Sciatic nerve (tissue), 2 donors: ENCODE measurements at regions not wholly inside any gene's neighbourhood (a gene's known extent, or its start where the extent isn't known, plus 50 kb on each side); places are given as distances from the start of the nearest gene placed in this dataset.
"Not testable (repeated sequence)": the region's sequence is repeated elsewhere in the genome, so short reads cannot be mapped to it uniquely, and the experiment has no call there.

Experiments used
- ATAC-seq: fragments of 200-7000 bp; cut with Tn5 transposase; one replicate; pipeline ENCODE4 v1.9.1; 2020; ENCODE audit warnings: mild to moderate bottlenecking, moderate library complexity
- DNase-seq: peaks from one replicate; pipeline ENCODE4 v3.0.0-alpha.2; 2020; ENCODE audit warnings: low spot score
- intact Hi-C: fragments of 100-400 bp; cut with DNase I; formaldehyde crosslinking; loops from one replicate; pipeline ENCODE4 v1.14.2; 2022
- donor health status: DM: no; HTN: no; CAD: no.
- donor health status: DM: no; HTN: no; CAD: no.

DNA sequence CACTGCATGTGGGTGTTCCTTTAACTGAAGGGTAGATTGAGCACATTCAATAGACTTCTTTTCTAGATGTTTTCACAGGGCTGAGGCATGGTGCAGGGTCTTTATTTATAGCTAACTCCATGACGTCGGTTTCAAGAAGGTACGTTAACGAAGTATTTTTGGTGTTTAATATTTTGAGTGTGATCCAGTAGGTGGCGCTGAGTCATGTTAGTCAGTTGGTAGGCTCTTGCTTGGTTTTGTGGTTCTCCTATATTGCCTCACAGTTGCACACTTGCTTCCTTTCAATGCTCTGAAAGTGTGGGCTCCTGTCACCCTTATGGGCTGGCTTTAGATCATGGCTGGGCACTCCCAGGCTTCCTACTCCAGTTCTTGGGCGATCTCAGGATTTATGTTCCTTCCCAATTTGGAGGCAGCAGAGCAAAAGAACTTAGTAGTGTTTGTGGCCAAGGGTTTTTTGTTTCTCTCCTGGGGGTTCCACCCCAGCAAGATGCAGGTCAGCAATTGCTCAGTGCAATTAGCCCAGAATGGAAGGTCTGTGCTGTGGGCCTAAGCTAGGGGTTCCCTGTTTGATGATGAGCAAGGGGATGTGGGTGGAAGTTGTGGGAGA is 471.6 kb upstream of the FOXG1 start:
- DNase-seq (no peak), ATAC-seq (no peak)
- intact Hi-C loops = no loop called here

DNA sequence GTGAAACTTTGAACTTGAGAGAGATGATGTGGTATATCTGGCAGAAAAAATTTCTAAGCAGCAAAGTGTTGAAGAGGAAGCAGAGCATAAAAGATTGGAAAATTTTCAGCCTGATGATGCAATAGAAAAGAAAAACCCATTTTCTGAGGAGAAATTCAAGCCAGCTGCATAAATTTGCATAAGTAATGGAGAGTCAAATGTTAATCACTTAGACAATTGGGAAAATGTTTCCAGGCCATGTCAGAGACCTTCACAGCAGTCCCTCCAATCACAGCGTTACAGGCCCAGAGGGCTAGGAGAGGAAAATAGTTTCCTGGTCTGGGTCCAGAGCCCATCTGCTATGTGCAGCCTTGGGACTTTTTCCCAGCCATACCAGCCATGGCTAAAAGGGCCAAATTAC is 469.0 kb upstream of the FOXG1 start:
- intact Hi-C loops = no loop called here
- ATAC-seq = no peak

DNA sequence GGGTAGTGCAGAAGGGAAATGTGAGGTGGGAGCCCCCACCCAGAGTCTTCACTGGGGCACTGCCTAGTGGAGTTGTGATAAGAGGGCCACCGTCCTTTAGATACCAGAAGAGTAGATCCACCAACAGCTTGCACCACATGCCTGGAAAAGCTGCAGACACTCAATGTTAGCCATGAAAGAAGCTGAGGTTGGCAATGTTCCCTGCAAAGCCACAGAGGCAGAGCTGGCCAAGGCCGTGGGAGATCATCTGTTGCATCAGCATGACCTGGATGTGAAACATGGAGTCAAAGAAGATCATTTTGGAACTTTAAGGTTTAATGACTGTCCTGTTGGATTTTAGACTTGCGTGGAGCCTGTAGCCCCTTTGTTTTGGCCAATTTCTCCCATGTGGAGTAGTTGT is 468.4 kb upstream of the FOXG1 start:
- no peak for ATAC-seq
- intact Hi-C loops = no loop called here

More for the DNA sequence above, 469.0 kb upstream of the FOXG1 start:
- DNase-seq = no peak

DNA sequence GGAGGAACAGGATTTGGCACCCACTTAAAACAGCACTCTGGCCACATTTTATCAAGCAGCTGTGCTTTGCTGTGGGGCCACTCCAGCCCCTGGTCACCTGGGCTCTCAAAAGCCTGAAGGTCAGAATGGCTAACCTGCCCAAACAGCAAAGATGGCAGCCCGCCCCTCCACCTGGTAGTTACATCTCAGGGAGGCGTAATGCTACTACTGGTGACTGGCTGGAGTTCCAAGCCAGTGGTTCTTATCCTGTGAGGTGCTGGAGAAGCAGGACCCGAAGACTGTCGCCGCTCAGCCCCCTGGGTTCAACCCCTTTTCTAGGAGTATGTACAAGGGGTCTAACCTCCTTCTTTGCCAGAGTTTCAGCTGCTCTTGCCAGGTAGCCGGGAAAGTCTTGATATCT is 467.4 kb upstream of the FOXG1 start:
- DNase-seq (no peak), ATAC-seq (no peak)
- intact Hi-C loops = no loop called here

More for the DNA sequence above, 468.4 kb upstream of the FOXG1 start:
- DNase-seq = no peak

DNA sequence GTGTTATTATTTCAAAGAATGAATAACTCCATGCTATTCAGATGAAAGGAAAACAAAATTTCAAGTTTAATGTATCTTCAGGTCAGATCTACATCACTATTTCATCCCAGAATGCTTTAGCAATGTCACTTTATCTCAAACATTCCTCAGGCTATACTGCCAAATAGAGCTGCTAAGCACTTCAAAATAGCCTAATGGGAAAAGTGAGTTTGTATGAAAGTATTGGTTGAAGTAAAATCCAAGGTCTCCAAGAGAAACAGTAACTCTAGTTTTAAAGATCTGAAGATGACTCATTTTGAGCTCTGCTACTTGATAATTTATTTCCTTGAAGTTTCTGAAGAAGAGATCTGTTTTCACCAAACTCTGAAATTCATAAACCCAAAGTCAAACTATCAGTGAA is 466.2 kb upstream of the FOXG1 start:
- intact Hi-C loops = no loop called here
- DNase-seq (no peak), ATAC-seq (no peak)

DNA sequence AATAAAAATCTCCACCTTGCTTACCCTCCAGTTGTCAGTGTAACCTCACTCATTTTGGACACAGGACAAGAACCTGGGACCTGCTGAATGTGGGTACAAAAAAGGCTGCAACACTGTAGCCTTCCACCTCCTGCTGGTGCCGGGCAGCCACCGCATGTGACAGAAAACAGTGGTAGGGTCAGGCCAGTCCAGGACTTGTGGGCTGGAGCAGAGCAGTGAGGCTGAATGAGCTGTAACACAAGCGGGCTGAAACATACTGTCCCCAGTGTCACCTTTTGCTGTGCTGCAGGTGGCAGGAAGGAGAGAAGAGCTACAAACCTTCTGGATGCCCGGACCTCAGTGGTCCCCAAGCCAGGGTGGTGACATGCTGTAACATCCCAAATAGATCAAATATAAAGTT is 465.4 kb upstream of the FOXG1 start:
- intact Hi-C loops = no loop called here
- DNase-seq = no peak
- no peak for ATAC-seq

DNA sequence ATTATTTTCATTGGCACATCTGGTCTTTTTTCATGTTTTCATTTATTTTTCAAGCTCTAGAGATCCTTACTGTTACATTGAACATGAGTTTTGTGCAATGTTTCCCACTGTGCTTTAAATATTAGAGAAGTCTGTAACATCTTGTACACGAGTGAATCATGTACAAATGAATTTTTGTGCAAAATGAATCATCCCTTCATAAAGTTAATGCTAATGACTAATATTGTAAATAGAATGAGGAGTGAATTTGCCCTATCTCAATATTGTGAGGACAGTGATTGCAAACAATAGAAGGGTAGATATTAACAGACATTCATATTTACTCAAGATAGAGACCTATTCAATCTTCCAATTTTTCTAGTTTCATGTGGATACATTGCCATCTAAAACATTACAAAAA is 463.3 kb upstream of the FOXG1 start:
- DNase-seq (no peak), ATAC-seq (no peak)
- intact Hi-C loops = no loop called here

DNA sequence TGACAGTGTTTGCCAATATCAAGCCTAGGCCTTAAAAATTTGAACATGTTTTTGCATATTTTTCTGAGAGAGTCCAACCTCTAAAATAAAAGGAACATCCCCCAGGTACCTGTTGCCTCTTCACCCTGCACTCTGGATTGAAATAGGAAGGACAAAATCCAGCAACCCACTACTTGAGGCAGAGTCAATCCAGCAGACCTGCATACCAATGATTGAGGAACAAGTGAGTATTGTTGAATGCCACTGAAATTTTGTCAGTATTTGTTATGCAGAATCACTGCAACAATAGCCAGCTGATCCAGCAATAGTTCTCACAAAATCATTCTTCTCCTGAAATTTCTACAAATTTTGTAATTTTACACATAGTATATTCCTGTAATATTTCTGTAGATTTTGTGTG is 460.6 kb upstream of the FOXG1 start:
- intact Hi-C loops = no loop called here
- ATAC-seq (no peak), DNase-seq (no peak)

DNA sequence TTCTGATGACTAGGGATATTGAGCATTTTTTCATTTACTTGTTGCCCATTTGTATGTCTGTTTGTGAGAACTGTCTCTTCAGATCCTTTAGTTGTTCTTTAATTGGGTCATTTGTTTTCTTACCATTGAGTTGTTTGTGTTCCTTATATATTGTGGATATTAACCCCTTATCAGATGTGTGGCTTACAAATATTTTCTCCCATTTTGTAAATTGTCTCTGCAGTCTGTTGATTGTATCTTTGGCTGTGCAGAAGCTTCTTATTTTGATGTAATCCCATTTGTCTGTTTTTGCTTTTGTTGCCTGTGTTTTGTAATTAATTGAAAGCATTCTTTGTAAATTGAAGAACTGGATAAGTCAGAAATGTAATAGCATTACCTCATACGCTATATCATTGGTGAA is 459.1 kb upstream of the FOXG1 start:
- no peak for ATAC-seq
- intact Hi-C loops = no loop called here
- no peak for DNase-seq

DNA sequence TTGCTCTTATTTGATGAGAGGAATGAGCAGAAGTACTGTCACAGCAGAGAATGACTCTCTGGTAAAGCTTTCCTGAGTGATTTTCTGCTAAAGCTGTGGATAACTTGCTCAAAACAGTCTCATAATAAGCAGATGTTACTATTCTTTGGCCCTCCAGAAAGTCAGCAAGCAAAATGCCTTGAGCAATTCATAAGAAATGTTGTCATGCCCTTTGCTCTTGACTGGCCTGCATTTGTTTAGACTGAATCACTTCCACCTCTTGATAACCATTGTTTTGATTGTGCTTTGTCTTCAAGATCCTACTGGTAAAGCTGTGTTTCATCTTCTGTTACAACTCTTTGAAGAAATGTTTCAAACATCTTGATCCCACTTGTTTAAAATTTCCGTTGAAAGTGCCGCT is 457.9 kb upstream of the FOXG1 start:
- ATAC-seq = no peak
- DNase-seq = no peak
- intact Hi-C loops = no loop called here

DNA sequence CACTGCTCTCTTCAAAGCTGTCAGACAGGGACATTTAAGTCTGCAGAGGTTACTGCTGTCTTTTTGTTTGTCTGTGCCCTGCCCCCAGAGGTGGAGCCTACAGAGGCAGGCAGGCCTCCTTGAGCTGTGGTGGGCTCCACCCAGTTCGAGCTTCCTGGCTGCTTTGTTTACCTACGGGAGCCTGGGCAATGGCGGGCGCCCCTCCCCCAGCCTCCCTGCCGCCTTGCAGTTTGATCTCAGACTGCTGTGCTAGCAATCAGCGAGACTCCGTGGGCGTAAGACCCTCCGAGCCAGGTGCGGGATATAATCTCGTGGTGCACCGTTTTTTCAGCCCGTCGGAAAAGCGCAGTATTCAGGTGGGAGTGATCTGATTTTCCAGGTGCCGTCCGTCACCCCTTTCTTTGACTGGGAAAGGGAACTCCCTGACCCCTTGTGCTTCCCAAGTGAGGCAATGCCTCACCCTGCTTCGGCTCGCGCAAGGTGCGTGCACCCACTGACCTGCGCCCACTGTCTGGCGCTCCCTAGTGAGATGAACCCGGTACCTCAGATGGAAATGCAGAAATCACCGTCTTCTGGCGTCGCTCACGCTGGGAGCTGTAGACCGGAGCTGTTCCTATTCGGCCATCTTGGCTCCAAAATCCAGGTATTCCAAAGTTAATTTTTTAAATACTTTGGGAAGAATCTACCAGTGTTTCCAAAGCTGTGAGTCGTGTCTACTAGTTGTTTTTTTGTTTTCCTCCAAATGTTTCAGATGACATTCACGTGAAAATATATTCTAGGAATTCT is 448.5 kb upstream of the FOXG1 start:
- DNase-seq, ATAC-seq, intact Hi-C loops: not testable (repeated sequence)

DNA sequence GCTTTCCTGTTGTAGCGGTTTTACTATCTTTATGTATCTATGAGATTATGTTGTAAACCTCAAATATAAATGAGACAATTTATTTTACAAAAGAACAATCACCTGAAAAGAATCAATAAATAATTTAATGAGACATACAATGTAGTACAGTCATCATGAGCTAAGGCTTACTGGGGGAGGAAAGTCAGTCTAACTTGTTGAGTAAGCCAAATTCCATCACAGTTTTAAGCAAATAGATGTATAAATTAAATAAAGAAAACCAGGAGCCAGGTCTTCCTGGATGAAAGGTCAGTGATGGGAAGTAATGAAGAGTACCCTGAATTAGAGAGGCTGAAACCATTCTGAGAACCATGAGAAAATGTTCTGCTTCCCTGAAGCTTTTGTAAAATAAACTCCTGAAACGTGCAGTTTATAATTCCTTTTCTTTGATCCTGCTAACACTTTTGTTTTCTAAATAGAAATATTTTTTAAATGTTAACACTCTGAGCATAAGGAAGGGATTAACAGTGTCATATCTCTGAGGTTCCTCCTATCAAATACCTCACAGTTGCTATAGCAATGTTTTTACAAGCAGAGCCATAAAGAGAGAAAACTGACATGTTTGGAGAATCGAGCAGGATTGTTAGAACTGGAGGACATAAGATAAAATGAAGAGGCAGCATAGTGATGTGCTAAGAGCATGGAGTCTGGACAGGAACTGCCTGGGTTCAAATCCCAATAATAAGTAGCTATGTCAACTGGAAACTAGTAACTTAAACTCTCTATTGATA is 444.9 kb upstream of the FOXG1 start:
- intact Hi-C loops = no loop called here
- ATAC-seq (no peak), DNase-seq (no peak)

DNA sequence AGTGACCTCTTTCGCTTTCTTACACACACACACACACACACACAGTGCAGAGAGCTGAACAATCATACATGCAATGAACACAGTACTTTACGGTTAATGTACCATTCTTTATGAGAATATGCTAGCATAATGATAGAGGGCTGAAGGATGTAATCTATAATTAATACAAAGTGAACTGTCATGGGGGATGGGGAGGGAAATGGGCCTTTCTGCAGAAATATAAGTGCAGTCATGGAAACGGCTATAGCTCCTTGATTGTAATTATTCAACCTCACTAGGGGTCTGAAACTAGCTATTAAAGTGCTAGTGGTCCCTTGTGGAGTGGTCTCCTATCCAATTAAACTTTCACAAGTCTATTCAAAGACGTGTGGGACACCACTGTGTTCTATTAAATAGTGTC is 443.2 kb upstream of the FOXG1 start:
- DNase-seq (no peak), ATAC-seq (no peak)
- intact Hi-C loops = no loop called here

DNA sequence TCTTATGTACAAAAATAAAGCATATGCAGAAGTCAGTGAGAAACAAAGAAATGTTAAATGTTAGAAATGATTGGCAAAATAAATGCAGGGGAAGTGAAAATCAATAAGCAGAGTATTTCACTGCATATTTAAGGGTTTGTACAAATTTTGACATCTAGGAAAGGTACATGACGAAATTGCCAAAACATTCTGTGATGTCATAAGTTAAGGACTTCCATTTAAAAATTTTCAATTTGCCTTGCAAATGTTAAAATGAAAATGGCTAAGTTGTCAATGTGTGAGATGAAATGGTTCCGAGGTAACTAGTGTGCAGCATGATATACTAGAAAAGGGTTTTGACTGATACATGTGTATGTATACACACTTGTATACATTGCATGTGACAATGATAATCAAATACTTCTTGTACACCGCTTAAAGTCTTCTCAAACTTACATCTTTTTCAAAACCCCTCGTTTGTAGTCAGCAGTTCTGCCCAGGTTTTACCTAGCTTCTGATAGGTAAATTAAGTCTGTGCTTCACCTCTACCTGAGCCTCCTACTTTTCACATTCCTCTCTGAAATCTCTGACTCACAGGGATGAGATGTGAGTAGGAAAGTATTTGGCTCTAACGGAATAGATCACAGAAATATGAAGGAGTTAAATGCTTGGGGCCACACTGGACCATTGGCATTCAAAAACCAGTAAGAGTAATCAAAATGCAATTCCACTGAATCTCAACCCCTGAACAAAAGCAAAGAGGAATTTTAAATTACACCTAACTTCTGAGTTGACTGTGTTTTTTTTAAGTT is 442.4 kb upstream of the FOXG1 start:
- no peak for DNase-seq
- no peak for ATAC-seq
- intact Hi-C loops = no loop called here

DNA sequence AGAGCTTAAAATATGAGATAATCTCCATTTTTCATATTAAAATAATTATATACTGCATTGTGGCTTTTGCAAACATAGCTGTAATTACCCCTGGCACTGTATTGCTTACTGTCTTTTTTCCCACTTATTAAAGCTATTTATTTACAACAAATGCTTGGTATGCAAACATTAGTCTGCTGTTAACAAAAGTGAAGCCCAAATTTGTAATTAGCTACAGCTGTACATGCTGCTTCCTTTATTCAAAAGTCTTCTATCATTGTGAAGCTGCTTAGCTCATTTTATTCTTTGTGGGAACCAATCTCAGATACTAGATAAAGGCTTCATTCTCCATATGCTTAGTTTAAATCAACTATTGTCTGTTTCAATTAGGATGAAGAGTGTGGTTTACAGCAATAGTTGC is 425.8 kb upstream of the FOXG1 start:
- DNase-seq = no peak

DNA sequence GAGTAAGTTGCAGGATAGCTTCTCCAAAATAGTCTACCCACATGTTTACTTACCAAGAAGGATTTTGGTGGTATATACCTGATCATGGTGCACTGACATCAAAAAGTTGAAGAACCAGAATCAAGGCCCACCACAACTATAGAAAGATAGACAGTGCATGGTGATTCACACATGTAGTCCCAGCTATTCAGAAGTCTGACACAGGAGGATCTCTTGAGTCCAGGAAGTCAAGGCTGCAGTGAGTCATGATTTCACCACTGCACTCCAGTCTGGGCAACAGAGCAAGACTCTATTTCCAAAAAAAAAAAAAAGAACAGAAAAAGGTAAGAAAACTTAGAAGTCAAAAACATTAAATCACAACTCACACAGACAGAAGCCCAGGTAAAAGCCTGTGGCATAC is 422.2 kb upstream of the FOXG1 start:
- ATAC-seq (no peak), DNase-seq (no peak)
- intact Hi-C loops = no loop called here

More for the DNA sequence above, 425.8 kb upstream of the FOXG1 start:
- intact Hi-C loops = no loop called here
- no peak for ATAC-seq

DNA sequence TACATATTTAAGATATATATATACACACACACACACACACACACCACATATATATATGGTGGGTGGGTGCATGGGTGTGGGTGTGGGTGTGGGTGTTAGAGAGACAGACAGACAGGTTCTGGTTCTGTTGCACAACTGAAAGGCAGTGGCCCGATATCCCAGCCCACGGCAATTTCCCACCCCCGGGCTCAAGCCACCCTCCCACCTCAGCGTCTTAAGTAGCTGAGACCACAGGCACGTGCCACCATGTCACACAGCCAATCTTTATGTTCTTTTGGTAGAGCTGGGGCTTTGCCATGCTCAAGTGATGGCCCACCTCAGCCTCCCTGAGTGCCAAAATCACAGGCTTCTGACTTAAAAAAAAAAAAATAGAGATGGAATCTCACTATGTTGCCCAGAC is 417.8 kb upstream of the FOXG1 start:
- DNase-seq = no peak
- intact Hi-C loops = no loop called here
- ATAC-seq = no peak

DNA sequence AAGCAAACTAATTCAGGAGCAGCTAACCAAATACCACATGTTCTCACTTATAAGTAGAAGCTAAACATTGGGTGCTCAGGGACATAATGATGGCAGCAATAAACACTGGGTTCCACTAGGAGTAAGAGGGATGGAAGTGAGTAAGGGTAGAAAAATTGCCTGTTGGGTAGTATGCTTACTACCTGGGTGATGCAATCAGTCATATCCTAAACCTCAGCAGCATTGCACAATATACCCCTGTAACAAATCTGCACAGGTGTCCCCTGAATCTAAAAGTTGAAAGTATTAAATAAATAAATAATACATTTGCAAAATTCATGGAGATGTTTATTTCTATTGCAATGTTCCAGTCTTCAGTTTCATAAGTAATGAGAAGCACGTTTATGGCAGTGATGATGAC is 409.8 kb upstream of the FOXG1 start:
- ATAC-seq = no peak
- DNase-seq = no peak
- intact Hi-C loops = no loop called here

DNA sequence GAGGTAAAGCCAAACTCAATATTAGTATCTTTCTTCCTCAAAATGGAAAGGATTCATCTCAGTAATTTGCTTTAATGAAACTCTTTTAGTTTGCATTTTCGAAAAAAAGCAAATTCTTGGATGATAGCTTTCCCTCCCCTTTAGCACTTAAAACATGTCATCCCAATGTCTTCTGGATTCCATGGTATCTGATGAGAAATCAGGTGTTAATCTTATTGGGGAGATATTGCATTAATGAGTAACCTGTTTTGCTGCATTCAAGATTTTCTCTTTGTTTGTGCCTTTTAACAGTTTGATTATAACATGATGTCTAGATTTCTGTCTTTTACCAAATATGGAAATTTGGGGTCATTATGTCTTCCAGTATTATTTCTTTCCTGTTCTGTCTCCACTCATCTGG is 405.1 kb upstream of the FOXG1 start:
- intact Hi-C loops = no loop called here
- DNase-seq = no peak
- no peak for ATAC-seq

DNA sequence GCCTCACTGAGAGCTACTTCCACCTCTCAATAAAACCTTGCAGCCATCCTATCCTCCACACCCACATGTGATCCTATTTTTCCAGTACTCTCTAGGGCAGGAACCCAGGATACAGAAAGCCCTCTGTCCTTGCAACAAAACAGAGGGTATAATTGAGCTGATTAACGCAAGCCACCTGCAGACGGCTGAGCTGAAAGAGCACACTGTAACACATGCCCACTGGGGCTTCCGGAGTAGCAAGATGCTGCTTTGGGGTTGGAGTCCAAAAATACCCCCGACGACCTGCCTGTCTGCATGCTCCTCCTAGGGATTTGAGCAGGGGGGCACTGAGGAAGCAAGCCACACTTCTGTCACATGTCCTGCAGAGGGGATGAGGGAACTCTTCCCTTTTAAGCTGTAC is 401.1 kb upstream of the FOXG1 start:
- no peak for ATAC-seq
- no peak for DNase-seq
- intact Hi-C loops = no loop called here
